HCT116 (cell line): ENCODE measurements at regions not wholly inside any gene's neighbourhood (a gene's known extent, or its start where the extent isn't known, plus 50 kb on each side); places are given as distances from the start of the nearest gene placed in this dataset.

ENCODE experiments used
- CTCF ChIP-seq, 3 experiments: fragments of 200-600 bp in 1 of 3; sonication (generic) in 1 of 3; IDR thresholded peaks in 2 of 3; conservative IDR thresholded peaks in 1 of 3; 2 replicates each; pipeline ENCODE4 v1.5.1; 2012 to 2017; ENCODE audit warnings: low read depth in 2 of 3, low read length in 2 of 3, antibody characterized with exemption in 1 of 3, borderline replicate concordance in 1 of 3, control low read depth in 1 of 3, mild to moderate bottlenecking in 1 of 3, mixed read lengths in 1 of 3, mixed run types in 1 of 3, moderate library complexity in 1 of 3; ENCODE audit not compliant: insufficient read depth in 1 of 3
- EZH2 ChIP-seq: fragments of 200-600 bp; sonication (generic); IDR thresholded peaks from 2 replicates; pipeline ENCODE4 v1.6.1; 2017; ENCODE audit warnings: antibody characterized with exemption, mixed run types
- MAX ChIP-seq: IDR thresholded peaks from 2 replicates; pipeline ENCODE4 v1.6.1; 2012
- POLR2A ChIP-seq: IDR thresholded peaks from 2 replicates; pipeline ENCODE4 v1.7.0; 2011; ENCODE audit warnings: borderline replicate concordance; ENCODE audit not compliant: insufficient read depth, insufficient read length; ENCODE audit errors: extremely low read depth
- RAD21 ChIP-seq: IDR thresholded peaks from 2 replicates; pipeline ENCODE4 v1.6.1; 2012; ENCODE audit warnings: low read depth, mild to moderate bottlenecking
- SIN3A ChIP-seq: IDR thresholded peaks from 2 replicates; pipeline ENCODE4 v1.6.1; 2012; ENCODE audit warnings: low read depth
- TF ChIP-seq, protein P1 (sequence below): IDR thresholded peaks from 2 replicates; pipeline ENCODE4 v1.6.1; 2011; ENCODE audit warnings: mild to moderate bottlenecking, low read length, moderate library complexity; ENCODE audit not compliant: insufficient replicate concordance; ENCODE audit errors: extremely low read depth

DNA sequence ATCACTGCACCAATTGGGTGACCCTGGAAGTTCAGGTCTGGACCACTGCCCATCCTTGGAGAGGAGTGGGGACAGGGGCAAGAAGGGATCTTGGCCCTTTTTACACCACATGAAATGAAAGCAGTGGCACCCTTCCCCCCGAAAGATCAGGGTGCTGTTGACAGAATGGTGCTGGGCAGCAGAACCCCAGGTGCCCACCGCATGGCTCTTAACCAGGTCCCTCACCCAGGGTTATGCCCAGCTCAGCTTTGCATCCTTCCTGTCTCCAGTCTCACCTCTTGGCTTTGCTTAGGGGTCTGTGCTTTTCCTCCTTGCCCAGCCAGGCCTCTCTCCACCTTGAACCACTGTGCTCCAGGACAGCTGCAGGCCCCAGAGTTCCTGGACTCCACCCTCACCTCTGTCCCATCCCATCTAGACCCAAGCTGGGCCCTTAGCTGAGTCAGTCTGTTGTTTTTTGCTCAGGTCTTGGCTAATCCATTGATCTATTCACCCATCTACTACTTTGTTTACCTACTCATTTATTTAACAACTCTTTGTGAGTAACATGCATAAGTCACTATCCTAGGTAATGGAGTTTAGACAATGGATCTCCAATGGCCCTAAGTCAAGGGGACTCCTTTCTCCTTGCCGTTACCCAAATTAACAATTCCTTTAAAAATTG lies 77.1 kb upstream of the PRR23E start:
- TF ChIP-seq, protein P1, sequence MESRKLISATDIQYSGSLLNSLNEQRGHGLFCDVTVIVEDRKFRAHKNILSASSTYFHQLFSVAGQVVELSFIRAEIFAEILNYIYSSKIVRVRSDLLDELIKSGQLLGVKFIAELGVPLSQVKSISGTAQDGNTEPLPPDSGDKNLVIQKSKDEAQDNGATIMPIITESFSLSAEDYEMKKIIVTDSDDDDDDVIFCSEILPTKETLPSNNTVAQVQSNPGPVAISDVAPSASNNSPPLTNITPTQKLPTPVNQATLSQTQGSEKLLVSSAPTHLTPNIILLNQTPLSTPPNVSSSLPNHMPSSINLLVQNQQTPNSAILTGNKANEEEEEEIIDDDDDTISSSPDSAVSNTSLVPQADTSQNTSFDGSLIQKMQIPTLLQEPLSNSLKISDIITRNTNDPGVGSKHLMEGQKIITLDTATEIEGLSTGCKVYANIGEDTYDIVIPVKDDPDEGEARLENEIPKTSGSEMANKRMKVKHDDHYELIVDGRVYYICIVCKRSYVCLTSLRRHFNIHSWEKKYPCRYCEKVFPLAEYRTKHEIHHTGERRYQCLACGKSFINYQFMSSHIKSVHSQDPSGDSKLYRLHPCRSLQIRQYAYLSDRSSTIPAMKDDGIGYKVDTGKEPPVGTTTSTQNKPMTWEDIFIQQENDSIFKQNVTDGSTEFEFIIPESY, result no peak
- no peak for TF ChIP-seq POLR2A
- no peak for TF ChIP-seq CTCF (IDR thresholded peaks at IDR 0.05 in 2 of 3, conservative IDR thresholded peaks at IDR 0.05 in 1 of 3; ENCODE audit: borderline replicate concordance in 1 of 3, insufficient read depth in 1 of 3, low read depth in 2 of 3, low read length in 2 of 3)
- TF ChIP-seq EZH2, result no peak
- no peak for TF ChIP-seq SIN3A
- TF ChIP-seq MAX, result no peak
- TF ChIP-seq RAD21, result no peak
